Heart right ventricle (tissue), 16 donors: ENCODE measurements at regions not wholly inside any gene's neighbourhood (a gene's known extent, or its start where the extent isn't known, plus 50 kb on each side); places are given as distances from the start of the nearest gene placed in this dataset.

Source experiments
- ATAC-seq, 8 donors: fragments of 200-7000 bp; cut with Tn5 transposase; one replicate each; pipeline ENCODE4 v1.9.1; 2020; ENCODE audit warnings: mild to moderate bottlenecking in 8 of 8, moderate library complexity in 8 of 8, moderate number of reproducible peaks in 1 of 8
- DNase-seq, 2 donors: peaks; one replicate each; pipeline ENCODE4 v3.0.0-alpha.2; 2020
- H3K27ac ChIP-seq, 10 donors: fragments of 200-600 bp; sonication (generic) in 2 of 10; one replicate each; pipeline versions ENCODE4 v1.5.0 to v1.8.0; 2020 to 2022; ENCODE audit warnings: mild to moderate bottlenecking in 3 of 10
- H3K27me3 ChIP-seq, 7 donors: fragments of 200-600 bp; one replicate each; pipeline ENCODE4 v1.8.0; 2021 to 2022; ENCODE audit warnings: mild to moderate bottlenecking in 2 of 7
- H3K36me3 ChIP-seq, 9 donors: fragments of 200-600 bp; sonication (generic) in 1 of 9; one replicate each; pipeline versions ENCODE4 v1.5.0 to v1.8.0; 2020 to 2022; ENCODE audit warnings: mild to moderate bottlenecking in 2 of 9
- H3K4me1 ChIP-seq, 9 donors: fragments of 200-600 bp; sonication (generic) in 1 of 9; one replicate each; pipeline versions ENCODE4 v1.5.0 to v1.8.0; 2020 to 2022; ENCODE audit warnings: mild to moderate bottlenecking in 4 of 9
- H3K4me3 ChIP-seq, 10 donors: fragments of 200-600 bp; sonication (generic) in 2 of 10; one replicate each; pipeline versions ENCODE4 v1.5.0 to v1.8.0; 2020 to 2022; ENCODE audit warnings: mild to moderate bottlenecking in 7 of 10, moderate library complexity in 2 of 10
- H3K9me3 ChIP-seq, 11 donors: fragments of 200-600 bp in 10 of 11; sonication (generic) in 2 of 11; one replicate each; pipeline versions ENCODE4 v1.5.0 to v1.8.0; 2013 to 2022; ENCODE audit warnings: mild to moderate bottlenecking in 2 of 11, control low read depth in 1 of 11, moderate library complexity in 1 of 11
- WGBS, 2 donors: extraction: QIAGEN DNeasy Blood & Tissue Kit; methylation state at CpG; one replicate each; pipeline ENCODE4 v1.1.7; 2013; ENCODE audit warnings: inconsistent platforms in 1 of 2; 5-methylcytosine and 5-hydroxymethylcytosine counted together
- intact Hi-C, 10 donors: fragments of 100-400 bp; cut with DNase I; formaldehyde crosslinking; loops; one replicate each; pipeline versions ENCODE4 v1.11.1 to v1.14.2; 2022
- TF ChIP-seq, protein P1 (sequence below), 9 donors: fragments of 200-600 bp; sonication (generic) in 2 of 9; IDR thresholded peaks; one replicate each; pipeline versions ENCODE4 v1.5.0 to v1.8.0; 2021 to 2022; ENCODE audit warnings: antibody characterized with exemption in 9 of 9, mild to moderate bottlenecking in 5 of 9, moderate library complexity in 1 of 9
- donor health status: Arrhythmogenic right ventricular cardiomyopathy.
- donor health status: ischemic (EF 13 %, LVEDD 7.1; RV severe dilation, severe dysfunction).
- donor health status: healthy with polysubstance abuse.
- donor health status: DM: no; HTN: yes; CAD: no.
- donor health status: DM: no; HTN: no; CAD: no.
- donor health status: ischemic (EF 25% LVEDD 6.9; RV normal size, moderate dysfunction).
- donor health status: ischemic (EF 25% LVEDD 5.7; RV mildly dilated, moderate dysfunction).
- donor health status: healthy.
- donor health status: DM: yes; HTN: yes; CAD: no.
- donor health status: Ischemic cardiomyopathy.
- donor health status: ischemic (EF 35%, LVEDD 5.7; RV mildly dilated, moderate dysfunction).
- donor health status: nonischemic (EF 11% LVEDD 7.7; RV severe dilation, severe dysfunction).
- donor health status: DM: yes; HTN: yes; CAD: no.
- donor health status: PGD.
- donor health status: ischemic (EF 29% LVEDD 5.4; RV normal size, mild dysfunction).
- donor health status: nonischemic (EF 23%, LVEDD 6.1; RV moderate dilation, normal function).

DNA sequence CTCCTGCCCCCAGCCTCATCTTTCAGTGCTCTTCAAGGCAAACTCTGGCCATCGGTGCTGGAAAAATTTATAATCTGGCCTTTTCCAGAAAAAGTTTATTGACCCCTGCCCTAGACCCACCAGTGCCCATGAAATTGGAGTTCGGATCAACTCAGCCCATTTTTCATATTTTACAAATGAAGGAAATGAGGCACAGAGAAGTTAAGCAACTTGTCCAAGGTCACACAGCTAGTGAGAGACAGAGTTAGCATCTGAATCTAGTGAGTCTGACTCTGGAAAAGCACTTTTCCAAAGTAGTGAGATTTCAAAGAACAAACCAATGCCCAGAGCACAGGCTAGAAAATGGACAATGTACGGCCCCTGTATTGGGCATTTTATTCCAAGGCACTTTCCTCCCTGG is 69.4 kb upstream of the TLE3 start:
- no peak overlapping the region for H3K4me3 ChIP-seq
- peaks cover 0 to 9% (median 0%) of the 10 kb centered on the region in 7 donors for H3K27me3 ChIP-seq
- H3K9me3 ChIP-seq: peaks cover 0 to 6% (median 0%) of the 10 kb centered on the region in 11 donors
- intact Hi-C loops: loop anchor here in 3 of 10 donors (5.0 to 10.0 kb wide), 5 partner anchors 55 to 268 kb away; partner anchors contain the start of gene TLE3 (in 1 of the 3)
- TF ChIP-seq, protein P1, sequence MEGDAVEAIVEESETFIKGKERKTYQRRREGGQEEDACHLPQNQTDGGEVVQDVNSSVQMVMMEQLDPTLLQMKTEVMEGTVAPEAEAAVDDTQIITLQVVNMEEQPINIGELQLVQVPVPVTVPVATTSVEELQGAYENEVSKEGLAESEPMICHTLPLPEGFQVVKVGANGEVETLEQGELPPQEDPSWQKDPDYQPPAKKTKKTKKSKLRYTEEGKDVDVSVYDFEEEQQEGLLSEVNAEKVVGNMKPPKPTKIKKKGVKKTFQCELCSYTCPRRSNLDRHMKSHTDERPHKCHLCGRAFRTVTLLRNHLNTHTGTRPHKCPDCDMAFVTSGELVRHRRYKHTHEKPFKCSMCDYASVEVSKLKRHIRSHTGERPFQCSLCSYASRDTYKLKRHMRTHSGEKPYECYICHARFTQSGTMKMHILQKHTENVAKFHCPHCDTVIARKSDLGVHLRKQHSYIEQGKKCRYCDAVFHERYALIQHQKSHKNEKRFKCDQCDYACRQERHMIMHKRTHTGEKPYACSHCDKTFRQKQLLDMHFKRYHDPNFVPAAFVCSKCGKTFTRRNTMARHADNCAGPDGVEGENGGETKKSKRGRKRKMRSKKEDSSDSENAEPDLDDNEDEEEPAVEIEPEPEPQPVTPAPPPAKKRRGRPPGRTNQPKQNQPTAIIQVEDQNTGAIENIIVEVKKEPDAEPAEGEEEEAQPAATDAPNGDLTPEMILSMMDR (IDR thresholded peaks at IDR 0.05): no peak
- H3K4me1 ChIP-seq: peaks cover 19 to 37% (median 28%) of the 10 kb centered on the region in 9 donors
- H3K36me3 ChIP-seq: no peaks in the 10 kb centered on the region
- WGBS, 2 donors: 63 to 65% methylated on average over 3 of the region's 3 CpGs
- ATAC-seq (no peak), DNase-seq (no peak)
- no peak overlapping the region for H3K27ac ChIP-seq

DNA sequence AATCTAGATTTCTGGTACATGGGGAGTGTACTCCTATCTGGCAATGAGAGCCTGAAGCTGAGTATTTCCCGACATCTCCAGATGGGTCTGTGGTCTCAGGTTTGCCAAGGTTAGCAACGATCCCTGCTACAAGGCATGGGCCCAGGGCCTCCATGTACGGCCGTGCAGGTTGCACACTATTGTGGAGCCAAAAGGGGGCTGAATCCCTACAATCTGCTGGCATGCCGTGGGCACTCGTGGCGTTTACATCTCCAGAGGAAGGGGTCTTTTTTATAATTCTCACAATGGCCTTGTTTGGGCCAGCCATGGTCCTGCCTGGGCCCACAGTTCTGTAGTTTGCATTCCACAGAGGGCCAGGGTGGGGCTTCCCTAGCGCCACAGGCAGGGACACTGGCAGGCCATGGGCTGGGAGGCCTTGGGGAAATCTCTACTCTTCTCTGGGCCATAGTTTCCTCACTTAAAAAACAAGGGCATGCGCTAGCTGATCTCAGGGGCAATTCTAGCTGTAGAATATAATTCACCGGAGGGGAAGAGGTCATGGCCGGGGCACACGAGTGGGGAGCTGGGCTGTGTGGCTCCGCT is 68.9 kb upstream of the TLE3 start:
- no peak for ATAC-seq
- Histone ChIP-seq H3K4me3 (no peak overlapping the region), H3K4me1 (peaks cover 19 to 37% (median 28%) of the 10 kb centered on the region in 9 donors), H3K36me3 (no peaks in the 10 kb centered on the region), H3K27me3 (peaks cover 0 to 9% (median 0%) of the 10 kb centered on the region in 7 donors), H3K9me3 (peaks cover 0 to 6% (median 0%) of the 10 kb centered on the region in 11 donors), H3K27ac (peak overlapping the region in 9 of 10 donors; percentile 49 to 92 (median 75))
- WGBS, 2 donors: 74 to 79% methylated on average over 13 of the region's 13 CpGs
- DNase-seq: no peak
- intact Hi-C loops: loop anchor here in 3 of 10 donors (5.0 to 10.0 kb wide), 5 partner anchors 54 to 268 kb away; partner anchors contain the start of gene TLE3 (in 1 of the 3)
- TF ChIP-seq, protein P1 (IDR thresholded peaks at IDR 0.05): no peak

DNA sequence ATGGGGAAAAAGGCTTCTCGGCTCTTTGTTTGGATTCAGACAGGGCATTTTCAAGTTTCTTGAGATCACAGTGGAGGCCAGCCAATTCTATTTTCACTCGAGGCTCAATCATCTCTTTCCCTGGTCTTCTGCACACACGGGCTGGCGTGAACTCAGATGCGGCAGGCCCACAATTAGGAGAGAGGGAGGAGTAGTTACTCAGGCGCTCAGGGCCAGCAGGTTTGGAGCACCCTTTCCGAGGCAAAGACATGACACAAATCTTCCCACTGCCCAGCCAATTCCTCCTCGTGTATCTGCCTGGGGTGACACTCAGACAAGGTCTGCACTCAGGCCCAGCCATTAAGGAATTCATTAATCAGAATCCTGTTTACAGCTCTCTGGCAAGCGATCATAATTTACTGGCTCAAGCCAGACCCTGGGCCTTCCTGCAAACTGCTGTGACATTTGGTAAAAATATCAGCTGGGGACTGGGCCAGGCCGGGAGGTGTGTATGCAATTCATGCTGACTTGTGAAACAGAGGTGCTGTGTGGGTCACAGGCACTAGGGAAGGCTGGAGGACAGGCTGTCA is 68.1 kb upstream of the TLE3 start:
- peaks cover 19 to 35% (median 30%) of the 10 kb centered on the region in 9 donors for H3K4me1 ChIP-seq
- no peaks in the 10 kb centered on the region for H3K36me3 ChIP-seq
- peaks cover 0 to 5% (median 0%) of the 10 kb centered on the region in 7 donors for H3K27me3 ChIP-seq
- peak; percentile 87 to 95 (median 92) for ATAC-seq
- H3K27ac ChIP-seq: peak overlapping the region; percentile 44 to 92 (median 74)
- peaks cover 0 to 6% (median 0%) of the 10 kb centered on the region in 11 donors for H3K9me3 ChIP-seq
- intact Hi-C loops: loop anchor here in 4 of 10 donors (2.0 to 10.0 kb wide), 6 partner anchors 53 to 269 kb away; partner anchors contain the start of gene TLE3 (in 1 of the 4)
- H3K4me3 ChIP-seq: no peak overlapping the region
- peak; percentile 75 to 87 for DNase-seq
- WGBS, 2 donors: 9 to 17% methylated on average over 10 of the region's 10 CpGs
- TF ChIP-seq, protein P1 (IDR thresholded peaks at IDR 0.05): no peak

DNA sequence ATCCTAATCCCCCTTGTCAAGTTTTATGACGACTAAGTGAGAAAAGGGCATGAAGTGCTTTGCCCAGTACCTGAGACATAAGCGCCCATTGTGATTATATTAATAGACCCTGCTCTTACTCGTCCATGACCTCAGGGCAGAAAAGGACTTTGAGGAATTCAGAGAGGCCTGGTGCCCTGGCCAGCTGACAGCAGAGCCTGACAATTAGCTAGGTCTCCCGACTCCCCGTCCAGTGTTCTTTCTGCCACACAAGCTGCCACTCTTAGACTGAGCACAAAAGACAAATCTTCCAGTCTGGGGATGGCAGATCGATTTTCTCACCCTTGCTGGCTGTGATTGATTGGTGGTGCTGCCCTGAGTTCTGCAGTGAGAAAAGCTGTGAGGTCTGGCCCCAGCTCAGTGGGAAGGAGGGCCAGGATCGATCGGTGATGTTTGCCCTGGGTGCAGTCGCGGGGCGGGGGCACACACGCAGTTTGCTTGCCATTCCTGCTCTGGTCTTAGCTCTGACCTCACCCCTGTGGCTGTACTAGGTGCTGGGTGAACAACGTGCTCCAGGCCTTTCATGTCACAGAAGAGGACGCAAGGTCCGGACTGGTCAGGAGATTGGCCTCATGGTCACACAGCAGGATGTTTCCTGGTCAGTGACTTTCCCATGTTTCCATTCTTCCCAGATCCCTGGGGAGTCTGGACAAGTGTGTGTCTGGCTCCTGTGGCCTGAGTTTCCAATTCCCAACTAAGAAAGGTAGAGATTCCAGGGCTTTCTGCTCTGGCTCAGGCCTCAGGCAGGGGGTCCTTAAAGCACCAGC is 67.4 kb upstream of the TLE3 start:
- WGBS, 2 donors: 45 to 54% methylated on average over 15 of the region's 15 CpGs
- ATAC-seq (peak in 7 of 8 donors; percentile 23 to 63 (median 49)), DNase-seq (peak in 1 of 2 donors; percentile 41)
- intact Hi-C loops: loop anchor here in 5 of 10 donors (2.0 to 10.0 kb wide), 7 partner anchors 53 to 270 kb away; partner anchors contain the start of gene TLE3 (in 1 of the 5)
- Histone ChIP-seq H3K9me3 (peaks cover 0 to 6% (median 0%) of the 10 kb centered on the region in 11 donors), H3K27ac (peak overlapping the region; percentile 44 to 92 (median 74)), H3K36me3 (no peaks in the 10 kb centered on the region), H3K27me3 (no peaks in the 10 kb centered on the region), H3K4me3 (no peak overlapping the region), H3K4me1 (peaks cover 20 to 42% (median 37%) of the 10 kb centered on the region in 9 donors)
- TF ChIP-seq, protein P1 (IDR thresholded peaks at IDR 0.05): no peak
